ENCODE measurements at regions not wholly inside any gene's neighbourhood (a gene's known extent, or its start where the extent isn't known, plus 50 kb on each side); places are given as distances from the start of the nearest gene placed in this dataset.

GRCh38 chr5:77145666-77146065, 58.6 kb upstream of the ZBED3 start:
- Histone ChIP-seq H3K9ac (replicated peaks in 1 of 4; ENCODE audit: extremely low read depth in 1 of 4, low read depth in 3 of 4, low read length in 3 of 4) (no peak overlapping the region), H2BK12ac (ENCODE audit: low read depth, low read length) (no peak overlapping the region), H3K4me2 (ENCODE audit: insufficient read depth in 1 of 2, low read depth in 2 of 2, low read length in 2 of 2) (no peak overlapping the region), H3K18ac (ENCODE audit: extremely low read depth, low read length) (no peak overlapping the region), H3K23ac (ENCODE audit: insufficient read length) (no peak overlapping the region), H3K14ac (ENCODE audit: insufficient read length) (no peak overlapping the region), H3K9me3 (ENCODE audit: insufficient read depth in 2 of 2, low read depth in 1 of 2, low read length in 1 of 2) (no peaks in the 10 kb centered on the region), H3K79me1 (ENCODE audit: low read depth, low read length) (no peaks in the 10 kb centered on the region), H3K4me1 (replicated peaks in 1 of 4; ENCODE audit: control insufficient read depth in 3 of 4, insufficient read depth in 4 of 4, low read length in 3 of 4) (peaks cover 0 to under 1% (median 0%) of the 10 kb centered on the region in 4 experiments; a peak in 2 of 7 replicates), H3K36me3 (ENCODE audit: control insufficient read depth in 2 of 4, insufficient read depth in 4 of 4, low read length in 3 of 4) (no peaks in the 10 kb centered on the region), H2BK120ac (replicated peaks; ENCODE audit: low read depth, low read length) (no peak overlapping the region), H4K20me1 (replicated peaks in 1 of 2; ENCODE audit: control insufficient read depth in 1 of 2, insufficient read depth in 2 of 2, low read length in 2 of 2) (no peaks in the 10 kb centered on the region), H4K8ac (ENCODE audit: extremely low read depth, insufficient read depth, low read length) (no peak overlapping the region), H2BK20ac (ENCODE audit: low read length) (no peak overlapping the region), H3K27ac (ENCODE audit: low read depth, low read length) (no peak overlapping the region), H3K79me2 (ENCODE audit: control insufficient read depth in 1 of 2, insufficient read depth in 2 of 2, low read length in 2 of 2) (no peaks in the 10 kb centered on the region), H3K4ac (replicated peaks; ENCODE audit: insufficient read length, low read depth, low read length) (no peak overlapping the region), H2AK5ac (ENCODE audit: low read depth, low read length) (no peak overlapping the region), H2BK5ac (ENCODE audit: low read depth, low read length) (no peak overlapping the region), H4K5ac (ENCODE audit: insufficient read length, low read depth, low read length) (no peak overlapping the region), H3K56ac (replicated peaks; ENCODE audit: insufficient read length, low read depth, low read length) (no peak overlapping the region), H2AFZ (ENCODE audit: low read length) (no peak overlapping the region), H2BK15ac (ENCODE audit: low read length) (no peak overlapping the region), H3K27me3 (replicated peaks in 1 of 4; ENCODE audit: control insufficient read depth in 3 of 4, extremely low read depth in 1 of 4, insufficient read depth in 3 of 4, low read length in 3 of 4) (no peaks in the 10 kb centered on the region), H4K91ac (replicated peaks; ENCODE audit: insufficient read length, low read length) (no peak overlapping the region), H3K23me2 (ENCODE audit: low read depth, low read length) (no peaks in the 10 kb centered on the region), H3K4me3 (ENCODE audit: extremely low read depth in 1 of 4, insufficient read depth in 2 of 4, low read depth in 3 of 4, low read length in 4 of 4) (no peak overlapping the region)
- CTCF ChIA-PET (ENCODE audit: partially characterized antibody): interaction anchor here (0.7 to 5.4 kb wide), 16 partner anchors 7 to 220 kb away, joined by 3 to 33 read pairs (median 4); no protein-coding TSS in a partner anchor
- FAIRE-seq: no peak
- WGBS, 2 experiments (ENCODE audit: extremely low coverage in 1 of 2, insufficient coverage in 1 of 2, insufficient read length in 1 of 2, insufficient replicate concordance in 2 of 2, low coverage in 1 of 2, low lambda C conversion rate in 2 of 2, missing lambda C conversion rate in 1 of 2): 86% methylated on average over 1 of the region's 1 CpG; no CpG with 5 or more reads in 1 of the 2 experiments
- POLR2A ChIA-PET (ENCODE audit: partially characterized antibody): no interaction called here
- TF ChIP-seq CBX5 (IDR thresholded peaks at IDR 0.05; ENCODE audit: low read depth, low read length): no peak
- TF ChIP-seq ATF2 (IDR thresholded peaks at IDR 0.05; ENCODE audit: low read length): no peak
- no peak for TF ChIP-seq CHD1 (IDR thresholded peaks at IDR 0.05; ENCODE audit: low read depth, low read length)
- TF ChIP-seq SAP30 (IDR thresholded peaks at IDR 0.05; ENCODE audit: insufficient read depth, insufficient replicate concordance, low read length): no peak
- TF ChIP-seq EGR1 (IDR thresholded peaks at IDR 0.05; ENCODE audit: borderline replicate concordance, low read depth, low read length): no peak
- TF ChIP-seq KDM5A (IDR thresholded peaks at IDR 0.05; ENCODE audit: low read length): no peak
- TF ChIP-seq YY1 (IDR thresholded peaks at IDR 0.05; ENCODE audit: low read depth, low read length): no peak
- DNase-seq (ENCODE audit: low read depth in 1 of 2, low spot score in 2 of 2): no peak

Data from H1 (cell line).